GM23338 (cell line): ENCODE measurements at regions not wholly inside any gene's neighbourhood (a gene's known extent, or its start where the extent isn't known, plus 50 kb on each side); places are given as distances from the start of the nearest gene placed in this dataset.

Source experiments
- CREB1 ChIP-seq: fragments of 250-450 bp; sonication (Bioruptor Pico); IDR thresholded peaks from 2 replicates; pipeline ENCODE4 v1.5.0; 2020; ENCODE audit warnings: low read depth, mild to moderate bottlenecking, moderate library complexity
- ETS1 ChIP-seq: IDR thresholded peaks from 2 replicates; pipeline ENCODE4 v1.6.1; 2016; ENCODE audit warnings: antibody characterized with exemption
- EZH2 ChIP-seq: fragments of 200-600 bp; sonication (generic); IDR thresholded peaks from one replicate; pipeline ENCODE4 v1.8.0; 2017; ENCODE audit warnings: antibody characterized with exemption, mild to moderate bottlenecking, low read depth; ENCODE audit not compliant: unreplicated experiment
- EZH2phosphoT487 ChIP-seq: fragments of 200-600 bp; sonication (generic); IDR thresholded peaks from one replicate; pipeline ENCODE4 v1.8.1; 2018; ENCODE audit warnings: antibody characterized with exemption; ENCODE audit not compliant: unreplicated experiment
- JUNB ChIP-seq: IDR thresholded peaks from one replicate; pipeline ENCODE4 v1.6.1; 2016; ENCODE audit warnings: antibody characterized with exemption; ENCODE audit not compliant: unreplicated experiment
- NANOG ChIP-seq: IDR thresholded peaks from 2 replicates; pipeline ENCODE4 v1.6.1; 2016; ENCODE audit warnings: antibody characterized with exemption, borderline replicate concordance
- POLR2AphosphoS5 ChIP-seq: IDR thresholded peaks from 2 replicates; pipeline ENCODE4 v1.6.1; 2016; ENCODE audit warnings: antibody characterized with exemption, low read depth
- STAT1 ChIP-seq: IDR thresholded peaks from one replicate; pipeline ENCODE4 v1.6.1; 2016; ENCODE audit warnings: antibody characterized with exemption; ENCODE audit not compliant: unreplicated experiment
- ZNF114 ChIP-seq: fragments of 250-450 bp; sonication (Bioruptor Pico); IDR thresholded peaks from 2 replicates; pipeline ENCODE4 v1.5.0; 2020; ENCODE audit warnings: mild to moderate bottlenecking, moderate library complexity
- ZNF331 ChIP-seq: fragments of 250-450 bp; sonication (Bioruptor Pico); IDR thresholded peaks from 2 replicates; pipeline ENCODE4 v1.5.0; 2020; ENCODE audit warnings: low read depth, mild to moderate bottlenecking, moderate library complexity
- TF ChIP-seq, protein P1 (sequence below): IDR thresholded peaks from one replicate; pipeline ENCODE4 v1.6.1; 2018; ENCODE audit warnings: antibody characterized with exemption; ENCODE audit not compliant: unreplicated experiment
- TF ChIP-seq, protein P2 (sequence below), 2 experiments: fragments of 200-600 bp in 1 of 2; sonication (generic) in 1 of 2; conservative IDR thresholded peaks; 2 replicates each; pipeline versions ENCODE4 v1.5.1 to v1.6.1; 2016 to 2017; ENCODE audit warnings: antibody characterized with exemption in 2 of 2, low read depth in 2 of 2, mild to moderate bottlenecking in 2 of 2, moderate library complexity in 1 of 2

GRCh38 chr9:82519332-82519731 lies 530.8 kb downstream of the SPATA31D1 start:
- TF ChIP-seq EZH2 (no peak), NANOG (no peak), POLR2AphosphoS5 (no peak), EZH2phosphoT487 (no peak), ETS1 (no peak), STAT1 (no peak), CREB1 (CRISPR knock-in tag) (no peak), JUNB (no peak), ZNF331 (CRISPR knock-in tag) (no peak), ZNF114 (no peak)
- TF ChIP-seq, protein P1, sequence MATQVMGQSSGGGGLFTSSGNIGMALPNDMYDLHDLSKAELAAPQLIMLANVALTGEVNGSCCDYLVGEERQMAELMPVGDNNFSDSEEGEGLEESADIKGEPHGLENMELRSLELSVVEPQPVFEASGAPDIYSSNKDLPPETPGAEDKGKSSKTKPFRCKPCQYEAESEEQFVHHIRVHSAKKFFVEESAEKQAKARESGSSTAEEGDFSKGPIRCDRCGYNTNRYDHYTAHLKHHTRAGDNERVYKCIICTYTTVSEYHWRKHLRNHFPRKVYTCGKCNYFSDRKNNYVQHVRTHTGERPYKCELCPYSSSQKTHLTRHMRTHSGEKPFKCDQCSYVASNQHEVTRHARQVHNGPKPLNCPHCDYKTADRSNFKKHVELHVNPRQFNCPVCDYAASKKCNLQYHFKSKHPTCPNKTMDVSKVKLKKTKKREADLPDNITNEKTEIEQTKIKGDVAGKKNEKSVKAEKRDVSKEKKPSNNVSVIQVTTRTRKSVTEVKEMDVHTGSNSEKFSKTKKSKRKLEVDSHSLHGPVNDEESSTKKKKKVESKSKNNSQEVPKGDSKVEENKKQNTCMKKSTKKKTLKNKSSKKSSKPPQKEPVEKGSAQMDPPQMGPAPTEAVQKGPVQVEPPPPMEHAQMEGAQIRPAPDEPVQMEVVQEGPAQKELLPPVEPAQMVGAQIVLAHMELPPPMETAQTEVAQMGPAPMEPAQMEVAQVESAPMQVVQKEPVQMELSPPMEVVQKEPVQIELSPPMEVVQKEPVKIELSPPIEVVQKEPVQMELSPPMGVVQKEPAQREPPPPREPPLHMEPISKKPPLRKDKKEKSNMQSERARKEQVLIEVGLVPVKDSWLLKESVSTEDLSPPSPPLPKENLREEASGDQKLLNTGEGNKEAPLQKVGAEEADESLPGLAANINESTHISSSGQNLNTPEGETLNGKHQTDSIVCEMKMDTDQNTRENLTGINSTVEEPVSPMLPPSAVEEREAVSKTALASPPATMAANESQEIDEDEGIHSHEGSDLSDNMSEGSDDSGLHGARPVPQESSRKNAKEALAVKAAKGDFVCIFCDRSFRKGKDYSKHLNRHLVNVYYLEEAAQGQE = no peak
- TF ChIP-seq, protein P2, sequence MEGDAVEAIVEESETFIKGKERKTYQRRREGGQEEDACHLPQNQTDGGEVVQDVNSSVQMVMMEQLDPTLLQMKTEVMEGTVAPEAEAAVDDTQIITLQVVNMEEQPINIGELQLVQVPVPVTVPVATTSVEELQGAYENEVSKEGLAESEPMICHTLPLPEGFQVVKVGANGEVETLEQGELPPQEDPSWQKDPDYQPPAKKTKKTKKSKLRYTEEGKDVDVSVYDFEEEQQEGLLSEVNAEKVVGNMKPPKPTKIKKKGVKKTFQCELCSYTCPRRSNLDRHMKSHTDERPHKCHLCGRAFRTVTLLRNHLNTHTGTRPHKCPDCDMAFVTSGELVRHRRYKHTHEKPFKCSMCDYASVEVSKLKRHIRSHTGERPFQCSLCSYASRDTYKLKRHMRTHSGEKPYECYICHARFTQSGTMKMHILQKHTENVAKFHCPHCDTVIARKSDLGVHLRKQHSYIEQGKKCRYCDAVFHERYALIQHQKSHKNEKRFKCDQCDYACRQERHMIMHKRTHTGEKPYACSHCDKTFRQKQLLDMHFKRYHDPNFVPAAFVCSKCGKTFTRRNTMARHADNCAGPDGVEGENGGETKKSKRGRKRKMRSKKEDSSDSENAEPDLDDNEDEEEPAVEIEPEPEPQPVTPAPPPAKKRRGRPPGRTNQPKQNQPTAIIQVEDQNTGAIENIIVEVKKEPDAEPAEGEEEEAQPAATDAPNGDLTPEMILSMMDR (conservative IDR thresholded peaks at IDR 0.05; ENCODE audit: low read depth in 2 of 2) = no peak
